Skin of body (tissue), 1 donor: ENCODE measurements at regions not wholly inside any gene's neighbourhood (a gene's known extent, or its start where the extent isn't known, plus 50 kb on each side); places are given as distances from the start of the nearest gene placed in this dataset.
A peak's percentile ranks its signal among the peaks of the same experiment; 100 is the strongest.
"Not testable (repeated sequence)": the region's sequence is repeated elsewhere in the genome, so short reads cannot be mapped to it uniquely, and the experiment has no call there.

Source experiments
- DNase-seq: peaks from one replicate; lab custom pipeline; 2025; lab: John Stamatoyannopoulos, UW

DNA sequence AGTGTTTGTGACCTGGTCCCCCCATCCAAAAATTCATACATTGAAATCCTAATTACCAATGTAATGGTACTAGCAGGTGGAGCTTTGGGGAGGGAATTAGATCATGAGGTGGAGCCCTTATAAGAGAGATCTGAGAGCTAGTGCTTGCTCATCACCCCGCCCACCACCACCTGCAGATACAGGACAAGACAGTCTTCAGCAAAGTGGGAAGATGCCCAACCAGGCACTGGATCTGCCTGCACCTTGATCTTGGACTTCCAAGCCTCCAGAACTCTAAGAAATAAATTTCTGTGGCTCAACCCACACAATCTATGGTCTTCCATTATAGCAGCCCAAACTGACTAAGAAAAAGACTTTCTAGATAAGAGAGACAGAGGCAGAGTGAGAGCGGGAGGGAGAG is 343.4 kb downstream of the LRRIQ3 start:
- DNase-seq = no peak

- DNase-seq = no peak
These were observed 355.5 kb downstream of the LRRIQ3 start for GRCh38 chr1:73842436-73842835.

DNA sequence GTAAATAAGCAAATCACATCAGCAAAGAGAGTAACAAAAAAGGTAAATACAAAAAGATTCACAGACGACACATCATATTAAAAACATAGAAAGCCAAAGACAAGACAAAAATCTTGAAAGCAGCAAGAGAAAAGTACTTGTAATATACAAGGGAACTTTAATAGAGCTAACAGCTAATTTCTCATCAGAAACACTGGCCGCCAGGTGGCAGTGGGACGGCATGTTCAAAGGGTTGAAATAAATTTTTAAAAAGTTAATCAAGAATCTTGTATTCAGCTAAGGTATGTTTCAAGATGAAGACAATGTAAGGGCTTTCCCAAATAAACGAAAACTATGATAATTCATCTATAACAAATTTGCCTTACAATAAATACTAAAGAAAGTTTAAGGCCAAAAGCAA is 358.1 kb downstream of the LRRIQ3 start:
- DNase-seq = no peak

- DNase-seq = peak; percentile 70
These were observed 365.4 kb downstream of the LRRIQ3 start for GRCh38 chr1:73832276-73833181.

DNA sequence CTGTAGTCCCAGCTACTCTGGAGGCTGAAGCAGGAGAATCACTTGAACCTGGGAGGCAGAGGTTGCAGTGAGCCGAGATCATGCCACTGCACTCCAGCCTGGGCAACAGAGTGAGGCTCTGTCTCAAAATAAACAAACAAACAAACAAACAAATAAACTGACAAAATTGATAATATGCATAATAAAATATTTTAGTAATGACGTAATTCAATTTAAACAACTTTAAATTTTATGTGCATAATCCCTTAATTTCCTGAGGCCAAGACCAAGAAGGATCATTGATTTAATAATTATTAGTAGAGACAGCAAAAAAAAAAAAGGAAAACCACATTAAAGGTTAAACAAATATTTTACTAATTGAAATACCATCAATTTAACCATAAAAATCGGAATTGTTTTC is 370.7 kb downstream of the LRRIQ3 start:
- DNase-seq = not testable (repeated sequence)

DNA sequence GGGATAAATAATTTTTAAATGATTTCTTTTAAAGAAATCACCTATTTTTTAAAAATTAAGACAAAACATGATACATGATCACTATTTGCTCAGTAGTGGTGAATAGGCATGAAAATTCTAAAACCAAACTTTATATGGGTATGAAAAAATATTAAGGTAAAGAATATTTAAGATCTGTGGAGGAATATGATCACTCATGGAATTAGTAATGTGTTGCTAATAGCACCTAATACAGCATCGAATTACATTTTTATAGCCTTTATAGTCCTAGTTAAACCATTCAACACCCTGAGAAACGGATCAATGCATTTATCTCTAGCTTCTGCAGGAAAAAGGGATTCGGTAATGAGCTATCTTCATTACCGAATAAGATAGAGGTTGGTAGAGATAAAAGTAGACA is 373.9 kb downstream of the LRRIQ3 start:
- no peak for DNase-seq

DNA sequence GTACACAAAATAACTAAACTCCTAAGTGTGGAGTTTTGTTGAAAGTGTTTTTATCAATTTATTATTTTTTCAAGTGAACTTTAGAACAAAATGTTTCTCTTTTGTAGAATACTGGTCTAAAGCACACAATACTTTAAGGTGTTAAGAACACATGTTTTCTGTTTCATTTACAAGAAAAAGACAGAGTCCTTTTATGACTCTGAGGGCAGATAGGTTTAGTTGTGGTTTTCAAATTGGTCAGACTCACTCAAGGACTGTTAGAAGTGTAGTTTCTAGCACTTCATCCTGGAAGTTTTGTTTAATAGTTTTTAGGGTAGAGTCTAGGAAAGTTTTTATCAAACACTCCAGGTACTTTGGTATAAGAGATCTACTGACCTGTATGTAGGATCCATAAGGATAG is 376.5 kb downstream of the LRRIQ3 start:
- no peak for DNase-seq

GRCh38 chr1:73820843-73821242 is 377.1 kb downstream of the LRRIQ3 start:
- DNase-seq = no peak

- no peak for DNase-seq
These were observed 384.3 kb downstream of the LRRIQ3 start for GRCh38 chr1:73813716-73814115.

GRCh38 chr1:73813236-73813635 is 384.7 kb downstream of the LRRIQ3 start:
- DNase-seq = peak; percentile 18

GRCh38 chr1:73811798-73812197 is 386.2 kb downstream of the LRRIQ3 start:
- DNase-seq = no peak

DNA sequence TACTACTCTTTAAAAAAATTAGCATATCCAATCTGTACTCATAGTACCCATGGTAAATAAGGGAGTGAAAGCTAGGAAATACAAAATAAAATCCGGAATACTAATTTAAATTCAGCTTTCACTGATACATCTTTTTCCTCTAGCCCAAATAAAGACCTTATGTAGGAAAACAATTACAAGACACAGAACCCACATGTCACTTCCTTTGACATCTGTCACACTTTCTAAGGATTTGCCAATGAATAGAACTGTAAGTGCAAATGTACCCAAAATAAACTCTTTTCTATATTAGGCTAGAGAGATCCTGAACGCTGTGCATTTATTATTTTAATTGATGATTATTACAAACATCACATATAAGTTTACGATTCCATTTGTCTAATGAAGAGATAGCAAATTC is 393.0 kb downstream of the LRRIQ3 start:
- peak; percentile 7 for DNase-seq

GRCh38 chr1:73803380-73803779 is 394.6 kb downstream of the LRRIQ3 start:
- no peak for DNase-seq

GRCh38 chr1:73801912-73802429 is 396.0 kb downstream of the LRRIQ3 start:
- DNase-seq = no peak

- peak; percentile 26 for DNase-seq
These were observed 397.6 kb downstream of the LRRIQ3 start for GRCh38 chr1:73800376-73800775.

DNA sequence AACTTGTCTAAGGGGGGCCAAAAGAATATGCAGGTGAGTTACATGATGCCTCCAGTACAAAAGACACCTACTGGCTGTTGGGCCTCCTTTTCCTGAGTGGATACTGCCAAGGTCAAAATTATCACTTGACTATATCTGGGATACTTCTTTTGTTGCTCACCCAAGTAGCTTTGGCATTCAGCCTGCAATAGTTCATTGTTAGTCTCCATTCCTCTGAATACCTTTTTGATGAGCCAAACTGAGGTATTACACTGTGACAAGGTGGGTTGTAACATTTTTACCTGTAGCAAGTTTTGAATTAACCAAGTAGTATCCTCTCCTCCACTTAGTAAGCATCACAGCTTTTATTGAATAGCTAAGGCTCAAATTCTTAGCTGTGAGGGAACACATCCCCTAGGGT is 408.0 kb downstream of the LRRIQ3 start:
- DNase-seq = no peak

DNA sequence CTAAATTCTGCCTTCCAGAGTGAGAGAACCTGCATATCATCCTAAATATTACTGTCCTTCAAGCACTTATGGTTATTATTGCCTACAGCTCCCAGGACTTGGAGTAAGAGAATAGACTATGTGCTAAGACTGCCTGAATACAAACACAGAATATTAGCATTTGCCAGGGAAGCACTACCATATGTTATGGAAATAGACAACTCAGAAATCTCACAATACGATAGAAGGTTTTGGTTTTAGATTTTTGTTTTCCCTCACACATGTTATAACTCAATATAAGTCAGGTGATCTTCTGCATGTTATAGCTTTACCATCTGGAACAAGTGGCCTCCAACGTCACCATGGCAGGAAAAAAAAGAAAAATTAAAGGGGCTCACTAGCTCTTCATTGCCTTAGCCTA is 413.9 kb downstream of the LRRIQ3 start:
- DNase-seq = peak; percentile 33

DNA sequence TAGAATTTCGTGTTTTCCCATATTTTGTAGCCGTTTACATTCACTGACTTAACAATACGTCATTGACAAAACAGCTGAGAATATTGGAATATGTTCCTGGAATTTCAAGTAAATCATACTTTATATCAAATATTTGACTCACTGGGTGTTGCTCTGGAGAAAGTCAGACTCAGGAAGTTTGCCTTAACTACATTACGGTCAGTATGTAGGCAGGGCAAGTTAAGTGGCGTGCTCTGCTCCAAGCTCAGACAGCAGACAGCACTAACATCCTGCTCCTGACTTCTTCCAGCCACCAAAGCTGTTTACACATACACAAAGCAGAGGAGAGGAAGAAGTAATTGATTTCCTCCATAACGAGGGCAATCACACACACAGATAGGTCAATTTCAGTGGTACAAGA is 414.6 kb downstream of the LRRIQ3 start:
- no peak for DNase-seq

DNA sequence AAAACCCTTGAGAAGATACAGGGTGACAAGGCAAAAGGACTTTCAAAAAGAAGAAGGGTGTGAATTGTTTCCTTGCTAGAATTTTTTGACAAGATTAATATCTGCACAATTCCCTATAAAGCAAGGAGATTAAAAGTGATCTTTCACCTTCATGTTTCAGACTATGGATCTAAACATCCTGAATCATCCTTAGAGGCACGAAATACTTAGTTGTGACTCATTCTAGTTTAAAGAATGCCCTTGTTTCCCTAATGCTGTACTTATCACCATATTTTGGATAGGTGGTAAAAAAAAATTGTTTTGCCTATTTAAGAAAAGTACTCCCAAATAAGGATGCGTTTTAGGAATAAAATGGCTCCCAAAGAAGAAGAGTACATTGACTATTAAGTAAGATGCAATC is 415.1 kb downstream of the LRRIQ3 start:
- no peak for DNase-seq

DNA sequence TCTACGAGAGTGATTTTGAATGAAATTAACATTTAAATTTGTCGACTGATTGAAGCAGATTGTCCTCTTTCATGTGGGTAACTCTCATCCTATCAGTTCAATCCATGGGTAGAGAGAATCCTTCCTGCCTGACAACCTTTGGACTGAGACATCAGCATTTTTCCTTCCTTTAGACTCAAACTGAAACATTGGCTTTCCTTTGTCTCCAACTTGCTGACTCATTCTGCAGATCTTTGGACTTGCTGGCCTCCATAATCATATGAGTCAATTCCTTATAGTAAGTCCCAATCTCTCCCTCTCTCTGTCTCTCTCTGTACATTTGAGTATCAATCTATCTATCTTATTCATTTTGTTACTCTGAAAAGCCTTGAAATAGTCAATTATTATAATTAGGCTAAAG is 416.7 kb downstream of the LRRIQ3 start:
- DNase-seq = no peak

- DNase-seq = peak; percentile 97
These were observed 419.5 kb downstream of the LRRIQ3 start for GRCh38 chr1:73778471-73778870.

DNA sequence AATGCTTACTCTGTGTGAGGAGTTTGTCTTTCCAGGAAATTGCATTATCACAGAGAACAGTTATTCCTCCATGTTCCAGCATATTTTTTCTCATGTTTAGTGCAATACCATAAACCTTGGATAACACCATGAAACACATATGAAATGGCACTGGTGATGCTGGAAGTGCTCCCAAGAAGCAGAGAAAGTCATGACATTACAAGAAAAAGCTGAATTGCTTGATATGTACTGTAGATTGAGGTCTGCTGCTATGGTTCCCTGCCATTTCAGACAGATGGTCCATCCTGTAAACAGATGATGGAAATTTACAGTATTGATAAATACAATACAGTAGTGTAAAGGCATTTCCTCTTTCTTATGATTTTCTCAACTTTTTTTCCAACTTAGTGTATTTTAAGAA is 422.1 kb downstream of the LRRIQ3 start:
- peak; percentile 18 for DNase-seq

DNA sequence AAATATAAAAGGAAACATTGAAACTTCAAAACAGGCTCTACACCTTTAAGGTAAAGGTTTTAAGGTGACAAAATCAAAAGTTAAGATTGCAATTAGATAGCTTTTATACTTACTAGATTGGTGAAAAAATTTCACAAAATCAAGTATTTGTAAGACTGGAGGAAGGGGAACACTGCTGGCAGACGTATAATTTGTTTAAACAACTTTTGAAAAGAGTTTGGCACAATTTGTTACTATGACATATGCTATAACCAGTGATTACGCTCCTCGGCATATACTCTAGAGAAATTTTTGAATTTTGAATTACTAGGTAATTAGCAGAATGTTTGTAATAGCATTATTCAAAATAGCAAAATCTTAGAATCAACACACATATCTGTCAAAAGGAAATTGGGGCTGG is 425.0 kb downstream of the LRRIQ3 start:
- DNase-seq = no peak
